ENCODE measurements at regions not wholly inside any gene's neighbourhood (a gene's known extent, or its start where the extent isn't known, plus 50 kb on each side); places are given as distances from the start of the nearest gene placed in this dataset.

GRCh38 chr10:52658112-52658511, 114.5 kb downstream of the MBL2 start:
- H3K27ac Mint-ChIP-seq, result no peak overlapping the region
- H3K9me3 Mint-ChIP-seq, result no peaks in the 10 kb centered on the region
- H3K27me3 Mint-ChIP-seq, result no peaks in the 10 kb centered on the region
- H3K4me1 Mint-ChIP-seq (ENCODE audit: unreplicated experiment), result peaks cover 7% of the 10 kb centered on the region
- no peaks in the 10 kb centered on the region for H3K36me3 Mint-ChIP-seq
- DNase-seq (ENCODE audit: extremely low spot score, unreplicated experiment), result no peak
- no peak for TF ChIP-seq CTCF (conservative IDR thresholded peaks at IDR 0.05)
- H3K4me3 Mint-ChIP-seq, result no peak overlapping the region

GRCh38 chr10:52659085-52659484, 113.5 kb downstream of the MBL2 start:
- Mint-ChIP-seq H3K9me3 (no peaks in the 10 kb centered on the region), H3K4me3 (no peak overlapping the region), H3K36me3 (no peaks in the 10 kb centered on the region), H3K27me3 (no peaks in the 10 kb centered on the region), H3K4me1 (ENCODE audit: unreplicated experiment) (peaks cover 4% of the 10 kb centered on the region), H3K27ac (no peak overlapping the region)
- no peak for TF ChIP-seq CTCF (conservative IDR thresholded peaks at IDR 0.05)
- DNase-seq (ENCODE audit: extremely low spot score, unreplicated experiment), result no peak

GRCh38 chr10:52662256-52662655, 110.3 kb downstream of the MBL2 start:
- no peaks in the 10 kb centered on the region for H3K27me3 Mint-ChIP-seq
- no peak overlapping the region for H3K27ac Mint-ChIP-seq

GRCh38 chr10:52663161-52663560, 109.4 kb downstream of the MBL2 start:
- Mint-ChIP-seq H3K27me3 (no peaks in the 10 kb centered on the region), H3K4me1 (ENCODE audit: unreplicated experiment) (peaks cover 4% of the 10 kb centered on the region), H3K9me3 (peaks cover 8% of the 10 kb centered on the region), H3K4me3 (no peak overlapping the region), H3K36me3 (no peaks in the 10 kb centered on the region), H3K27ac (no peak overlapping the region)
- DNase-seq (ENCODE audit: extremely low spot score, unreplicated experiment), result no peak
- TF ChIP-seq CTCF (conservative IDR thresholded peaks at IDR 0.05), result no peak

More at GRCh38 chr10:52662256-52662655, 110.3 kb downstream of the MBL2 start:
- no peaks in the 10 kb centered on the region for H3K36me3 Mint-ChIP-seq
- H3K4me1 Mint-ChIP-seq (ENCODE audit: unreplicated experiment), result peaks cover 4% of the 10 kb centered on the region
- no peak for TF ChIP-seq CTCF (conservative IDR thresholded peaks at IDR 0.05)
- no peak for DNase-seq (ENCODE audit: extremely low spot score, unreplicated experiment)
- H3K9me3 Mint-ChIP-seq, result peaks cover 8% of the 10 kb centered on the region
- no peak overlapping the region for H3K4me3 Mint-ChIP-seq

GRCh38 chr10:52664629-52665028, 108.0 kb downstream of the MBL2 start:
- no peak overlapping the region for H3K27ac Mint-ChIP-seq
- peaks cover 4% of the 10 kb centered on the region for H3K4me1 Mint-ChIP-seq (ENCODE audit: unreplicated experiment)

More at GRCh38 chr10:52664629-52665028, 108.0 kb downstream of the MBL2 start:
- no peak for DNase-seq (ENCODE audit: extremely low spot score, unreplicated experiment)
- no peaks in the 10 kb centered on the region for H3K27me3 Mint-ChIP-seq
- peaks cover 8% of the 10 kb centered on the region for H3K9me3 Mint-ChIP-seq
- no peak overlapping the region for H3K4me3 Mint-ChIP-seq
- TF ChIP-seq CTCF (conservative IDR thresholded peaks at IDR 0.05), result no peak
- H3K36me3 Mint-ChIP-seq, result no peaks in the 10 kb centered on the region

All from type B pancreatic cell (in vitro differentiated cells).